Upper lobe of left lung (tissue), 4 donors: ENCODE measurements at regions not wholly inside any gene's neighbourhood (a gene's known extent, or its start where the extent isn't known, plus 50 kb on each side); places are given as distances from the start of the nearest gene placed in this dataset.

Source experiments
- CTCF ChIP-seq, 6 experiments: fragments of 450-650 bp in 4 of 6; fragments of 200-600 bp in 2 of 6; sonication (generic) in 2 of 6; IDR thresholded peaks; one replicate each; pipeline ENCODE4 v1.5.1; 2016 to 2019; ENCODE audit warnings: antibody characterized with exemption in 6 of 6
- POLR2A ChIP-seq, 4 donors: fragments of 450-650 bp; IDR thresholded peaks; one replicate each; pipeline ENCODE4 v1.5.1; 2016 to 2017; ENCODE audit warnings: antibody characterized with exemption in 4 of 4, mild to moderate bottlenecking in 2 of 4
- POLR2AphosphoS5 ChIP-seq, 2 donors: sonication (generic); formaldehyde crosslinking; IDR thresholded peaks; one replicate each; pipeline ENCODE4 v1.5.1; 2017; ENCODE audit warnings: antibody characterized with exemption in 2 of 2

GRCh38 chr11:24267014-24267413 lies 229.8 kb upstream of the LUZP2 start:
- TF ChIP-seq POLR2A (IDR thresholded peaks at IDR 0.05) (no peak), CTCF (IDR thresholded peaks at IDR 0.05) (no peak), POLR2AphosphoS5 (IDR thresholded peaks at IDR 0.05) (no peak)
